GM18951 (cell line): ENCODE measurements at regions not wholly inside any gene's neighbourhood (a gene's known extent, or its start where the extent isn't known, plus 50 kb on each side); places are given as distances from the start of the nearest gene placed in this dataset.

Experiments used
- POLR2A ChIP-seq: IDR thresholded peaks from 4 replicates; pipeline ENCODE4 v1.6.1; 2011; ENCODE audit warnings: mild to moderate bottlenecking; ENCODE audit not compliant: insufficient read length, insufficient read depth; ENCODE audit errors: extremely low read depth
- in situ Hi-C: fragments of 300-500 bp; cut with MboI; formaldehyde crosslinking; loops from one replicate; pipeline ENCODE4 v1.12.0; 2022; ENCODE audit warnings: low sequenced_read_pairs, mixed read lengths, inconsistent platforms; ENCODE audit not compliant: unreplicated experiment

- TF ChIP-seq POLR2A: no peak
- in situ Hi-C loops: no loop called here
These were observed 251.0 kb upstream of the PPARGC1A start for GRCh38 chr4:24140892-24141291.

GRCh38 chr4:24137671-24138601 is 248.1 kb upstream of the PPARGC1A start:
- in situ Hi-C loops: no loop called here
- no peak for TF ChIP-seq POLR2A

GRCh38 chr4:24131954-24132673 is 242.3 kb upstream of the PPARGC1A start:
- in situ Hi-C loops: no loop called here
- no peak for TF ChIP-seq POLR2A

- no peak for TF ChIP-seq POLR2A
- in situ Hi-C loops: no loop called here
These were observed 240.8 kb upstream of the PPARGC1A start for GRCh38 chr4:24130637-24131036.

- in situ Hi-C loops: no loop called here
- TF ChIP-seq POLR2A: no peak
These were observed 236.9 kb upstream of the PPARGC1A start for GRCh38 chr4:24126776-24127175.

- in situ Hi-C loops: no loop called here
- no peak for TF ChIP-seq POLR2A
These were observed 231.7 kb upstream of the PPARGC1A start for GRCh38 chr4:24121395-24122175.

- in situ Hi-C loops: no loop called here
- no peak for TF ChIP-seq POLR2A
These were observed 228.1 kb upstream of the PPARGC1A start for GRCh38 chr4:24117975-24118374.

- in situ Hi-C loops: no loop called here
- TF ChIP-seq POLR2A: no peak
These were observed 226.3 kb upstream of the PPARGC1A start for GRCh38 chr4:24116107-24116506.

- in situ Hi-C loops: no loop called here
- TF ChIP-seq POLR2A: no peak
These were observed 225.2 kb upstream of the PPARGC1A start for GRCh38 chr4:24114919-24115500.

- no peak for TF ChIP-seq POLR2A
- in situ Hi-C loops: no loop called here
These were observed 224.6 kb upstream of the PPARGC1A start for GRCh38 chr4:24114444-24114843.

GRCh38 chr4:24112466-24112865 is 222.6 kb upstream of the PPARGC1A start:
- in situ Hi-C loops: no loop called here
- no peak for TF ChIP-seq POLR2A

- TF ChIP-seq POLR2A: no peak
- in situ Hi-C loops: no loop called here
These were observed 218.7 kb upstream of the PPARGC1A start for GRCh38 chr4:24108567-24108966.
